AG10803 (cell line): ENCODE measurements at regions not wholly inside any gene's neighbourhood (a gene's known extent, or its start where the extent isn't known, plus 50 kb on each side); places are given as distances from the start of the nearest gene placed in this dataset.
A peak's percentile ranks its signal among the peaks of the same experiment; 100 is the strongest.

Experiments
- DNase-seq: peaks from one replicate; pipeline ENCODE4 v3.0.0; 2010; ENCODE audit warnings: low read depth
- H3K4me3 ChIP-seq: 2 replicates; pipeline ENCODE4 v1.5.1; 2011; ENCODE audit warnings: mild to moderate bottlenecking, low read length, control low read depth
- TF ChIP-seq, protein P1 (sequence below): conservative IDR thresholded peaks from 2 replicates; pipeline ENCODE4 v1.5.1; 2011; ENCODE audit warnings: mild to moderate bottlenecking, low read length, control low read depth, inconsistent platforms

- no peak for DNase-seq
- TF ChIP-seq, protein P1, sequence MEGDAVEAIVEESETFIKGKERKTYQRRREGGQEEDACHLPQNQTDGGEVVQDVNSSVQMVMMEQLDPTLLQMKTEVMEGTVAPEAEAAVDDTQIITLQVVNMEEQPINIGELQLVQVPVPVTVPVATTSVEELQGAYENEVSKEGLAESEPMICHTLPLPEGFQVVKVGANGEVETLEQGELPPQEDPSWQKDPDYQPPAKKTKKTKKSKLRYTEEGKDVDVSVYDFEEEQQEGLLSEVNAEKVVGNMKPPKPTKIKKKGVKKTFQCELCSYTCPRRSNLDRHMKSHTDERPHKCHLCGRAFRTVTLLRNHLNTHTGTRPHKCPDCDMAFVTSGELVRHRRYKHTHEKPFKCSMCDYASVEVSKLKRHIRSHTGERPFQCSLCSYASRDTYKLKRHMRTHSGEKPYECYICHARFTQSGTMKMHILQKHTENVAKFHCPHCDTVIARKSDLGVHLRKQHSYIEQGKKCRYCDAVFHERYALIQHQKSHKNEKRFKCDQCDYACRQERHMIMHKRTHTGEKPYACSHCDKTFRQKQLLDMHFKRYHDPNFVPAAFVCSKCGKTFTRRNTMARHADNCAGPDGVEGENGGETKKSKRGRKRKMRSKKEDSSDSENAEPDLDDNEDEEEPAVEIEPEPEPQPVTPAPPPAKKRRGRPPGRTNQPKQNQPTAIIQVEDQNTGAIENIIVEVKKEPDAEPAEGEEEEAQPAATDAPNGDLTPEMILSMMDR = no peak
- peak overlapping the region; percentile 13 for H3K4me3 ChIP-seq
Measured at GRCh38 chr13:50071379-50071778, 56.1 kb downstream of the KCNRG start.

- no peak overlapping the region for H3K4me3 ChIP-seq
- TF ChIP-seq, protein P1 = no peak
- DNase-seq = no peak
Measured at GRCh38 chr13:50072676-50073075, 57.4 kb downstream of the KCNRG start.

GRCh38 chr13:50073340-50073739 is 58.1 kb downstream of the KCNRG start:
- no peak overlapping the region for H3K4me3 ChIP-seq
- TF ChIP-seq, protein P1 = no peak

GRCh38 chr13:50074843-50075242 is 59.6 kb downstream of the KCNRG start:
- TF ChIP-seq, protein P1 = no peak
- H3K4me3 ChIP-seq = no peak overlapping the region
- no peak for DNase-seq

More at GRCh38 chr13:50073340-50073739, 58.1 kb downstream of the KCNRG start:
- DNase-seq = no peak

GRCh38 chr13:50075619-50076097 is 60.4 kb downstream of the KCNRG start:
- no peak for DNase-seq
- H3K4me3 ChIP-seq = no peak overlapping the region; the same call in 1 of the 2 replicates
- TF ChIP-seq, protein P1 = no peak

- no peak for DNase-seq
- TF ChIP-seq, protein P1 = no peak
- H3K4me3 ChIP-seq = peak overlapping the region; percentile 19
Measured at GRCh38 chr13:50077431-50077830, 62.2 kb downstream of the KCNRG start.

DNA sequence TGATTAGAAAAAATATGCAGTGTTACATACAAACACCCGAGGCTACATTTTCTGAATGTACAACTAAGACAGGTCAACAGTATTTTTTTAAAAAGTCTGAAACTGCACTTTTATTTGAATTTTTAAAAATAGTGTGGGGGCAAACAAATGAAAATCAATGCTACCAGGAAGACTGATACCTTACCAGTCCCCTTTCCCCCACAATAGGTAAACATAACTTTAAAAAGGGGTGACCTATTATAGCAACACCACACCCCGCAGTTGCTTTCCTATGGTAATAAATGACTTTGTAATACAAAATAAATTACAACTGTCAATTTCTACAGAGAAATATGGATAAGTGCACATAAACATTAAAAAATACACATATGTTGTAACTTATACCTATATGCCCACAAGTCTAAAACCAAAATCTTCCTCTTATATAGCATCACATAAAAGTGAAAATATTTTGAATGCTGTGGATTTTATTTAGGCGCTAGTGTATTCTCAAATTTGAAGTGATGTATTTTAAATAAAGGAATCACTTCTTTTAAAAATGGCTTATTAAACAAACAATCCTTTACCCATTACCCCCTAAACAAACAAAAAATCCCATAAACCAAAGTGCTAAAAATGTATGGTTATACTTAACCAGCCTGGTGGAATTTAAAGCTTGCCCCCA is 63.1 kb downstream of the KCNRG start:
- TF ChIP-seq, protein P1 = no peak
- DNase-seq = no peak
- peak overlapping the region; percentile 81 for H3K4me3 ChIP-seq
